Calu3 (cell line): ENCODE measurements at regions not wholly inside any gene's neighbourhood (a gene's known extent, or its start where the extent isn't known, plus 50 kb on each side); places are given as distances from the start of the nearest gene placed in this dataset.

Source experiments
- BruUV-seq: library from RNA; stranded (reverse); fragments of 400-500 nt; replicated peaks from 2 replicates; lab custom pipeline; 2021; lab: Mats Ljungman, UMichigan
- CTCF ChIA-PET: fragments of 300-600 bp; sonication (Branson Sonifier 250); formaldehyde crosslinking; loops from one replicate; lab custom pipeline; 2022; ENCODE audit warnings: antibody characterized with exemption; lab: Charles Lee
- DNase-seq: peaks from one replicate; pipeline ENCODE4 v3.0.0; 2022
- H3K27ac Mint-ChIP-seq: one replicate; pipeline ENCODE4 v1.8.0; 2022; ENCODE audit warnings: mixed read lengths; ENCODE audit not compliant: unreplicated experiment
- H3K27me3 Mint-ChIP-seq: one replicate; pipeline ENCODE4 v1.8.0; 2022; ENCODE audit warnings: mixed read lengths; ENCODE audit not compliant: unreplicated experiment
- H3K36me3 Mint-ChIP-seq: one replicate; pipeline ENCODE4 v1.8.0; 2022; ENCODE audit warnings: mild to moderate bottlenecking, moderate library complexity, mixed read lengths; ENCODE audit not compliant: insufficient read depth, unreplicated experiment
- H3K4me1 Mint-ChIP-seq: one replicate; pipeline ENCODE4 v1.8.0; 2022; ENCODE audit warnings: mild to moderate bottlenecking, low read depth, mixed read lengths; ENCODE audit not compliant: unreplicated experiment
- H3K4me3 Mint-ChIP-seq: one replicate; pipeline ENCODE4 v1.8.0; 2022; ENCODE audit warnings: mild to moderate bottlenecking, low read depth, moderate library complexity, mixed read lengths; ENCODE audit not compliant: unreplicated experiment
- H3K9me3 Mint-ChIP-seq: one replicate; pipeline ENCODE4 v1.8.0; 2022; ENCODE audit warnings: low read depth, mixed read lengths; ENCODE audit not compliant: unreplicated experiment
- CTCF ChIP-seq: fragments of 200-600 bp; IDR thresholded peaks from one replicate; pipeline ENCODE4 v1.8.0; 2022; ENCODE audit warnings: antibody characterized with exemption; ENCODE audit not compliant: unreplicated experiment
- intact Hi-C: fragments of 100-400 bp; cut with micrococcal nuclease; formaldehyde crosslinking; loops from one replicate; pipeline ENCODE4 v1.10.0; 2022; ENCODE audit not compliant: unreplicated experiment

DNA sequence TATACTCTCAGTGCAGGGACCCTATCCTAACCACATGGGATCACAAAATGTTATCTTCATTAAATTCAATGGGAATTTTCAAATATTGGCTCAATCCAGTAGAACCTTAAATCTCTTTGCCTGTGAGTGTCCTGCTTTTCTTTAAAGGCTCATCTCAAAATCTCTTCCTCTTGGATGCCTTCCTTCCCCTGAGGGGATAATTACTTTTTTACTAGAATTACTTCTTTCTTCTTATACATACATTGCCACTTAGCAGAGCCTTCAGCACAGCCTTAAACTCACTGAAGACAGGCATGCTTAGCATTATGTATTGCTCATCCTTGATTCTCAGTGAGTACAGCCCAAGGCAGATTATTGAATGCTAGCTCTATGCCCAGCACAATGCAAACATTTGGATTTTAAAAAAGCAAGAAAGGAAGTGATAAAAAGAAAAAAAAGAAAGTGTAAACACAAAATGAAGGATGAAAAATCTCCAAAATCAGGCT lies 1918.0 kb upstream of the FLRT2 start:
- H3K4me3 Mint-ChIP-seq = no peak overlapping the region
- DNase-seq = no peak
- CTCF ChIA-PET = no interaction called here
- TF ChIP-seq CTCF = no peak
- H3K9me3 Mint-ChIP-seq = peaks cover 5% of the 10 kb centered on the region
- H3K36me3 Mint-ChIP-seq = no peaks in the 10 kb centered on the region
- intact Hi-C loops = no loop called here
- no peaks in the 10 kb centered on the region for H3K27me3 Mint-ChIP-seq
- no peak overlapping the region for H3K27ac Mint-ChIP-seq
- no peaks in the 10 kb centered on the region for H3K4me1 Mint-ChIP-seq
- BruUV-seq = no TSS peak

DNA sequence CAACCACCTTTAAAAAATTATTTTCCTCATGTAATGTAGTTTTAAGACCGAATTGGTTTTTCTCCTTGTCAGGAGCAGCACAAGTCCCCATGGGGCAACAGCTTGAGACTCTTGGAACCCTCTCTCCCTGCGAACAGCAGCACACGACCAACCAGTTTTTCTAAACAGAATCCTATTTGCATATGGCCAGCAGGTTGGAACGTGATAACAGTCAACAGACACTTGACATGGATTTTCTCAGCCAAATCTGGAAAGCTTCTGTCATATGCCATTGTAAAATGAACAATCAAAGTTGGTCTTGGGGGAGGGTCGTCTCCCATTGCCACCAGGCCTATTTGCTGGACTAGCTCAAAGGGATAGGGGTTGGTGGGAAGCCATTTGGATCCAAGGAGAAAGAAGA lies 1915.0 kb upstream of the FLRT2 start:
- no peak overlapping the region for H3K4me3 Mint-ChIP-seq
- H3K9me3 Mint-ChIP-seq = peaks cover 3% of the 10 kb centered on the region

DNA sequence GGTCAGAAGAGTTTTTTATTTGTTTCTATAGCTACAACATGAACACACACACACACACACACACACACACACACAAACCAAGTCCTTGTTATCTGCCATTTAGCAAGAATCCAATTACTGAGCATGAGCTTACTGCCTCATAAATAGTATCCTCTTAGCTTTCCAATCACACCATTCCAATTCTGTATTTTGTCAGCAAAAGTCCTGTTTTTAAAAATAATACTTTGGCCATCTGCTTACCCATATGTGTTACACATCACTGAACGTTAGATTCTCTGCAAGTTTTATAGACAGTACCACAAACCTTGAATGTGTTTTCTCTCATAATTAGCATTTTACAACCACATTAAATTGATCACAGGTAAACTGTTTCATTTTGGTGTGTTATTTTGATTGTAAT lies 1905.4 kb upstream of the FLRT2 start:
- peaks cover 5% of the 10 kb centered on the region for H3K9me3 Mint-ChIP-seq
- no peaks in the 10 kb centered on the region for H3K4me1 Mint-ChIP-seq
- no peak overlapping the region for H3K27ac Mint-ChIP-seq
- CTCF ChIA-PET = no interaction called here
- H3K4me3 Mint-ChIP-seq = no peak overlapping the region
- DNase-seq = no peak
- intact Hi-C loops = no loop called here
- TF ChIP-seq CTCF = no peak
- H3K27me3 Mint-ChIP-seq = no peaks in the 10 kb centered on the region
- BruUV-seq = no TSS peak
- H3K36me3 Mint-ChIP-seq = no peaks in the 10 kb centered on the region

More for the DNA sequence above, 1915.0 kb upstream of the FLRT2 start:
- no peak overlapping the region for H3K27ac Mint-ChIP-seq
- BruUV-seq = no TSS peak
- no peak for DNase-seq
- no peaks in the 10 kb centered on the region for H3K36me3 Mint-ChIP-seq
- no peak for TF ChIP-seq CTCF
- CTCF ChIA-PET = no interaction called here
- no peaks in the 10 kb centered on the region for H3K4me1 Mint-ChIP-seq
- no peaks in the 10 kb centered on the region for H3K27me3 Mint-ChIP-seq
- intact Hi-C loops = no loop called here

GRCh38 chr14:83632375-83632774 lies 1897.6 kb upstream of the FLRT2 start:
- H3K4me1 Mint-ChIP-seq = no peaks in the 10 kb centered on the region
- BruUV-seq = no TSS peak
- H3K27me3 Mint-ChIP-seq = no peaks in the 10 kb centered on the region
- no peak for DNase-seq
- no peak overlapping the region for H3K4me3 Mint-ChIP-seq
- H3K36me3 Mint-ChIP-seq = no peaks in the 10 kb centered on the region
- intact Hi-C loops = no loop called here
- TF ChIP-seq CTCF = no peak
- H3K9me3 Mint-ChIP-seq = peaks cover 12% of the 10 kb centered on the region
- CTCF ChIA-PET = no interaction called here
- H3K27ac Mint-ChIP-seq = no peak overlapping the region
